Colon (tissue), 2 donors: ENCODE measurements at regions not wholly inside any gene's neighbourhood (a gene's known extent, or its start where the extent isn't known, plus 50 kb on each side); places are given as distances from the start of the nearest gene placed in this dataset.

Source experiments
- FAIRE-seq: peaks from 2 replicates; lab custom pipeline; 2012; peaks lifted over from hg19 to GRCh38; lab: Jason Lieb, UNC
- donor health status: control.
- donor health status: control.

DNA sequence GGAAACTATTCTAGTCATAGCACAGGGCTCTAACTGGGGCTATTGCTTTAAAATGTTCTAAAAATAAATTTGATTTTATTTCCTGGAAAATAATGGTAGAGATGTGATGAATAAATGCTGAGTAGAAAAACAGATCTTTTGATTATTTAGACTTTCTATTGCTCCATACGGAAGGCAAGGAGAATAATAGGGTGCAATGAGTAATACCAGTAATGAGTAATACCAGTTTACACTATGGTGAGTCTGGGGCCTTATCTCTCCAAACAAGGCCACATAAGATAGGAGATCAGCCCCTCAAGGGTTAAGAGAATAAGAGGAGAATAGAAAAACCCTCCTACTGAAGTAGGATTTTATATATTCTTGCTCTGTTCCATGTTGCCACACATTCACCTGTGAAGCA is 390.4 kb downstream of the KLF5 start:
- no peak for FAIRE-seq

DNA sequence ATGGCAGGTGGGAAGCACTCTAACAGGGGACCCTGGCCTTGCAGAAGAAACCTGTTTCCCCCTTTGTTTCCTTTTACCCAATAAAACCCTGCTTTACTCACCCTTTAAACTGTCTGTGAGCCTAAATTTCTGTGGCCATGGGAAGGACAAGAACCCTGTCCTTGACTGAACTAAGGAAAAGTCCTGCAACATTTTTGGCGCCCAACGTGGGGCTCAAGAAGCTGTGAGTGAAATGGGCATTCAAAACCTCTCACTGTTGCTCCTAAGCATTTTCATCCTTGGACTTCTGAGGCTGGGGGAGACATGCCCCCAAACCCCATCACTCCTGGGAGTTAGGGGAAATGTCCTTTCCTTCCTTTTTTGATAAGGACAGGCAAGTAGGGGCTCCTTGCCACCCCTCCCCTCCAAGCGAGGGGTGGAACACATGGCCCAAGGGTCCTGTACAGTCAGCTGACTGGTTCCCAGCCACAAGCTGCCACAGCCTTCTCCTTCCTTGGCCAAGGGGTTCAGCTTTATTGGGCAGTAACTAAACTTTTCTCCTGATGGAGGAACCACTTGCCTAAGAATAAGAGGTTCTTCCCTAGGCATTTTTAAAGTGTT is 381.6 kb downstream of the KLF5 start:
- no peak for FAIRE-seq

DNA sequence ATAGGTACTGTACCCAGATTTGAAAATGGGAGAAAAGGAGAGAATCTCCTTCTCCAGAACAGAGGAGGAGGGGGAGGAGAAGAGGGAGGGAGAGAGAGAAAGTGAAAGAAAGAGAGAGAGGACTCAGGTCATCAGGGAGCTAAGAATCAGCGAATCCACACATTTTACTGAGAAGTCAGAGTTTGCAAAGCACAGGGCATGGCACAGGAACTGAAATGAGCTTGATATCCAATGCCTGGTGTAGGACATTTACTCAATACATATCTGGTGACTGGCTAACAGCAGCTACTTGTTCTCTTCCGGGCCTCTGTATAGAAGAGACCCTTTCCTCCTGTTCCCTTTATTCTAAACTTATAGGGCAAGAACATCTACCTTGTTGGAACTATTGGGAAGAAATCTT is 375.1 kb downstream of the KLF5 start:
- no peak for FAIRE-seq

DNA sequence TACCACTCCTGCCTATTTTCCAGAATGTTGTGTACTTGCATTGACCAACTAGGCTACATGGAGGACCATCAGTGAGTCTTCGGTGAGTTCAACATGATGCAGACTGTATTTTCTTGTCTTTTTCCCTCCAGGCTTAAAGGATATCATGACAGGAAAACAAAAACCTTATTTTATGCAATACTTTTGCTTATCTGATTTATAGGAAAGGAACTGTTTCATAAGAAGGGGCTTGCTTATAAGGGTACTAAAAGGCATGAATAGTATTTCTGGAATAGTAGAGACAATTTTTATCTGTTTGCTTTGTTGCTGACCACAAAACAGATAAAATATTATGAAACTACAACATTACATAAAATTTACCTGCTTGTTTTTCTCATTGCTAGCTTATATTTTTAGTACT is 374.7 kb downstream of the KLF5 start:
- no peak for FAIRE-seq

DNA sequence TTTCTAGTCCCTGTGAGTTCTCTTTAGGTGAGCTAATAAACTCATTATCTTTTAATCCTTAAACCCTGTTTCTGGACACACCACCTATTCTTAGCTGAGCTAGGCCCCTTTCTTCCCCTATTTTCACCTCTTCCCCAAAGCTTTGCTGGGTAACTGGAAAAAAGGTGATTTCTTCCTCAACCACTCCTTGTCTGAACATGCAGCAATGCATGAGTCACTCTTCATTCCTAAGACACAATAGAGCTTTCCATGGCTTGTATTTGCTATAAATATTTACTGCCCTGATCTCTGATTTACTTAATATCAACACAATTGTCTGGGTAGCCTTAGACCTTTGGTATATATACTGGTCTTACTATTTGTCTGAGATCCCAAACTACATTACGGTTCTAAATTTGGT is 370.9 kb downstream of the KLF5 start:
- no peak for FAIRE-seq

DNA sequence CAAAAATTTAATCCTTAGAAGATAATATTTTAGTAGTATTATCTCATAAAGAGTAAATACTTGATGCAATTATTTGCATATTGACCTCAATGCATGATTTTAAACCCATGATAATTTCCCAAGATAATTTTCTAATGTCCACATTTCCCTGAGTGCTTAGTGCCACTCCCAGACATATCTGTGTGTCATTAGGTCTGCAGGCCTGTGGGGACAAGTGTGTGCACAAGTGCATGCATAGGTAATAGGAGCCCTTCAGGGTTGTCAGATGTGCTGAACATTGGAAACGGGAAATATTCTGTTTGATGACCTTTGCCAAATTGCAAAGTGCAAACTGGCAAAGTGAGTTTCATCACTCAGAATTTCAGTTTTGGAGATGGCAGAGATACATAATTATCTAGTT is 369.9 kb downstream of the KLF5 start:
- no peak for FAIRE-seq

DNA sequence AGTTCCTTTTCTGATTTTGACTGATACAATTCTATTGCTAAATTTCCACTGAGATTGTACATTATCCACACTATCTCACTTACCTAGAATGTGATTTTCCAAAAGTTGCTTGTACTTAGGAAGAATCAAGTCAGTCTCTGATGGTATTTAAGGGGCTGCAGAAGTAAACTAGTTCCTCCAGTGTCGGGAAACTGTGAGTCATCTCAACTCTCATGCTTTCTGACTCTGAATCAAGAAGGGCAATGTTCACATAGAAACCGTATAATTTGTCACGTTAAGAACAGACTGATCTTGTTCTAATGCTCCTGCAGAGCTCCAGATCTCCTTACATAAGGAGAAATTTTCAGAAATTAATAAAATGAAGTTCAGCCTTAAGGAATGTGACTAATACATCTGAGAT is 369.3 kb downstream of the KLF5 start:
- FAIRE-seq = no peak

DNA sequence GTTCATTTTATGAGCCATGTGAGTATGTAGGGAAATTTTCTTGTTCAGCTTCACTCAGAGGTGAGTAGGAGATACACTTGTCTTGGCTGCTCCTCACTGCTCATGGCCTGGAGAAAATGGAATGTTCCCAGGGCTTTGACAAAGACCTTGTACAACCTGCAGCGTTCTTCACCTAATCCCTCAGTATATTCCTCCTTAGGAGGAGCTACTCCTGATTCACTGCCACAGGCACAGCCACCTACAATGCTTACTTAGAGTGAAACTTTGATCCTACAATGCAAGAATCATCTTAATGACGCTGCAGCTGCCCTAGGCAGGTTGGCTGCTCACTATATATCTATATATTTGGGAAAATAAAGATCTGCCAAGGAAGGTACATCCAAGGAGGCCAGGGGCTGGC is 364.2 kb downstream of the KLF5 start:
- no peak for FAIRE-seq

DNA sequence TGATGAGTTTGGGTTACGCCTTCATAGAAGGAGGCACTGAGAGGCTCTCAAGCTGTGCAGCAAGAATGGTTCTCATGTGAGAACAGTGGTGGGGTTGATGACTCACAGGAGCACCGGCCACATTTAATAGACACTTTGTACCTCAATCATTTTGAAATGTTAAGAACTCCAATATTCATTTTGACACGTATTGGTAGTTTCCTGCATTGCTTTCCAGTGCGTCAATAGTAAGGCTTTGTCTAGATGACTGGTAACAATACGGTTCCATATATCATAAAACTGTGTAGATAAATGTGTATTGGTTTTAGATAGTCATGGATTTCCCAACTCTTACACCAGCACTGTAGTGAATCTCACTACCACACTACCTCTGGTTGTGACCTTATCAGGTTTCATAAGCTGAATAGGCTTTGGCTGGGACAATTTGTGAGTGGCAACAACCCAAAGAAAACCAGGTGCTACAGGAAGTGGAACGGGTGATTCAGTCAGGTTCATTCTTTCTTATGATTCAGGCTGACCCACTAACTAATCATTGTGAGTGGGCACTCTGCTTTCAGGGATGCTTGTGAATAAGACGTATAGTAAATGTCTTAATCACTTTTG is 362.6 kb downstream of the KLF5 start:
- no peak for FAIRE-seq

DNA sequence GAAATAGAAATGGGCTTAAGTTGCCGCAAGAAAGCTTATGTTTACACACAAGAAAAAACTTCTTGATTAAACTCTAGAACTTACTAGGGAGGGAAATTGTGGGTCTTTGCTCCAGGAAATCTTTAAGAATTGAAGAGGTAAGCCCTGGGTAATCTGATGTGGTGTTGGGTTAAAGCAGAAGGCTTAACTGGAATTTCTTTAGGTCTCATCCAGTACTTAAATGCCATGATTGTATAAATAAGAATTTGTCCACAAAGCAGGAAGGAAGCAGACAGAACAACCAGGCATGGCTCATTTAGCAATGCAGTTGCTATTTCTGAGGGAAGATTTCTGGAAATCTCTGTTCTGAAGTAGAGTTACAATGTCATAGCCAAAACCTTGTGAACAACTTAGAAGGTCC is 360.4 kb downstream of the KLF5 start:
- FAIRE-seq = no peak

DNA sequence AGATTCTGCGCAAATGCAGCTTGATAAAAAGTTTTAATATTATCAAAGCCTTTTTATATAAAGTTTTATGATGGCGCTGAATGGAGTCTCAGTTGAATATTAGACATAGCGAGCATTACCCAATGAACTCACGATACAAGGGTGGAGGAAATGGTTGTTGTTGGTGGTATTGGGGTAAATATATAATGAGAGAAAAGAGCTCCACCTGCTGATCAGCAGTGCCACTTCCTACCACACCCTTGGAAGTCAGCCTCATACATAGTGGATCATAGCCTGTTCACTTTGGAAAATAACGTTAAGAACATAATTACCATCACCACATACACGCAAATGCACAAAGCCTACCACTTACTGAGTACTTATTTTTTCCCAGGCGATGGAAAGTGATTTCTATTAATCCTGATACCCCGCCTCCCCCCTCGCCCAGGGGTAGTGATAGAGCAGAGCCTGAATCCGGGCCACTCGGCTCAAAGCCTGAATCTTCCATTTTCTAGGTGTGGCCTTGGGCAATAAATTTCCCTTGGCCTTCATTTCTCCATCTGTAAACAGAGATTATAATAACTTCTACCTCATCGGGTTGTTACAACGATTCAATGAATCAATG is 358.3 kb downstream of the KLF5 start:
- no peak for FAIRE-seq

DNA sequence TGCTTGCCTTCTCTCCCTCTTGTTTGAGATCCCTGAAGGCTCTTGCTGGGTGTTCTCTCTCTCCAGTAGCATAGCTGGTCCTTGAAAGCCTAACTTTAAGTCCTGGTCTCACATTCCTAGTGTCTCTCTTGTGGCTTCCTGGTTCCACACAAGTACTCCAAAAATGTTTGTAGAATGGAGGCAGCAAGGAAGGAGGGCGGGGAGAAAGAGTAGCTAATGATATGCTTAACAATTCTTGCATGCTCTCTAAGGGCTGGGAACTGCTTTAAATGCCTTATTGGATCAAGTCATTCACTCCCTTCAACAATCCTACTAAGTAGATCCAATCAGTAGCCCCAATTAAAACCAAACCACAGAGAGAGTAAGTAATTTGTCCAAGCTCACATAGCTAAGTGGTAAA is 357.3 kb downstream of the KLF5 start:
- no peak for FAIRE-seq

DNA sequence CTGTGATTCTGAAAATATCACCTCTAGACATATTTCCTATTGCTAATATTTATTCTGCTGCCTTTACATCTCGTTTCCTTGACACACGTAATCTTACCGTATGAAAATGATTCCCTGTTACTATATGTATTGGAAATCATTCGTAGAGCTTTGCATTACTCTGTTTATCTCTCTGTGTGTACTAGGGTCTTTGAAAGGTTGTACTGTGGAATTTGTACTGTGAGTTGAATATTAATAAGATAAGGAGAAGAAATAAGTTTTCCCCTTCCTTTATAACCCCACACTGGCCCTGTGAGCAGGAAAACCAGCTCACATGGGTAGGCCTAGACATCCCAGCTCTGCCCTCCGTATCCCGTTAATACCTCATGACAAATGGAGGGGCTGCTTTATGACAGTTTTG is 354.9 kb downstream of the KLF5 start:
- FAIRE-seq = no peak

DNA sequence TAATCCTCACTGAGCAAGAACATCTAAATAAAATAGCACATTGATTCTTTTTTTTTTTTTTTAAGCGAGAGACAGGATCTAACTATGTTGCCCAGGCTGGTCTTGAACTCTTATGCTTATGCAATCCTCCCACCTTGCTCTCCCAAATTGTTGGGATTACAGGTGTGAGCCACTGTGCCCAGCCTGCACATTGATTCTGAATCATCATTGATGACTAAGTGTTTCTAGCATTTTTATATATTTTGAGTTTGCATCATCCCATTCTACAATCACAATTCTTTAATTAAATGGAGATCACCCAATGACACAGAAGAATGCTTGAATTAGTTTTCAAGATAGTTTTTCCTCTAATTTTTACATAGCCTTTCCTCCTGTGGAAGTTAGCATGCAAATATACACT is 354.1 kb downstream of the KLF5 start:
- FAIRE-seq = no peak

DNA sequence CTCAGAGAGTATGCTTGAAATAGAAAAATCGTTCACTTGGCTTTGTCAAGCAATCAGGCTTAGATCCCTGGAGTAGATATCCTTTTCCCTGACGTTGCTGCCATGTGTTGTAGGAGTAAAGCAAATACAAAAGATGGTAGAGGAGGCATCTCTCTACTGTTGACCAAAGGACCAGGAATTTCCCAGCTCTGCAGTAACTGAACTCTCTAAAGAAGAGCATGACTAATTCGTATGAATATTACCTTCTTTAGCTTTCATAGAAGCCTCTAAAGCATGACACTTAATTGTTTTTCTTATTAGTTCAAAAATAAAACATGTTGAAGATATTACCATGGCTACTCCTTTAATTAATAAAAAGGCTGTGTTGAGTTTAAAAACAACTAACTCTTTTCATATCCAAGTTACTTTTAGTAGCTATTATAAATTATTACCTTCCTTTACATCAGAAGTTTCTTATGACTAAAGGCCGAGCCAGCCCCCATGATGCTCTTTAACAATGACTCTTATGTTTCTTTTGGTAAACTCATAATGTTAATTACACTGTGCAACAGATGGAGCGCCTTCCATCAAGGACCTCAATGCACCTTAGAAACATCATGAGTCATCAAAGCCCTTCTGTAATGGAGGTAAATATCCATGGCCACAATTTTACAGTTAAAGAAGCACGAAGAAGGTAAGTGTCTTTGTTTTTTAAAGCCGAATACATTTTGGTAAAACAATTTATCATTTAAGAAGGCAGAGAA is 352.4 kb downstream of the KLF5 start:
- FAIRE-seq = no peak

DNA sequence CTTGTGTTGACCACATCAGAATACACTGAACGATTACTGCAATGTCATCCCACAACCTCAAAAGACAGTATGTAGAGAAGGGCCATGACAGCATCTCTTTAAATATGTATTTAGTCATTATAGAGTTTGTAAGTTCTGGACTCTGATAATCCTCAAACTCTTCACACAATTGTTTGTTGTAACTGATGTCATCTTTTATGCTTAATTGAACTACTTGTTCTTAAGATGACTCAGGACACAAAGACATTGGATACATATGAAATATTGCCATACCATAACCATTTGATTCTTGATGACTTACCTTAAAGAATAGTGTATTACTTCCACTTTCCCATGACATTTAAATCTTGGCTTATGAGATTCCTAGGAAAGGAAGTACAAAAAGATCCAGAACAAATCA is 347.6 kb downstream of the KLF5 start:
- FAIRE-seq = no peak

DNA sequence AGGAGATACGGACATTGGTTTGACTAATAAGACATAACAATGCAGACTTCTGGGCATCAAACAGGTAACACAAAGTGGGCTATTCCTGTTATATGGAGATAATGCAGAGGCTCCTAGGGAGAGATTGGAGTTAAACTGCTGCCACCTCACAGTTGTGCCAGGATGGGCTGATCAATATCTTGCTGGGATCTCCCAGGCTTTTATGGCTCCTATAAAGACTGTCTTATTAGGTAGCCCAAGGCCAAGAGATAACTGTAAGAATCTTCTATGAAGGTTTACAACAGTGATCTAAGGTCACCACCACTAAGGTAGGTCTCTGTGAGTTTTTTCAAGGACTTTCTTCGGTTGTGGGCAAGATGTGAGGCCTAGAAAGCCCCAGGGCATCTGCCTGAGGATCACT is 345.8 kb downstream of the KLF5 start:
- no peak for FAIRE-seq

DNA sequence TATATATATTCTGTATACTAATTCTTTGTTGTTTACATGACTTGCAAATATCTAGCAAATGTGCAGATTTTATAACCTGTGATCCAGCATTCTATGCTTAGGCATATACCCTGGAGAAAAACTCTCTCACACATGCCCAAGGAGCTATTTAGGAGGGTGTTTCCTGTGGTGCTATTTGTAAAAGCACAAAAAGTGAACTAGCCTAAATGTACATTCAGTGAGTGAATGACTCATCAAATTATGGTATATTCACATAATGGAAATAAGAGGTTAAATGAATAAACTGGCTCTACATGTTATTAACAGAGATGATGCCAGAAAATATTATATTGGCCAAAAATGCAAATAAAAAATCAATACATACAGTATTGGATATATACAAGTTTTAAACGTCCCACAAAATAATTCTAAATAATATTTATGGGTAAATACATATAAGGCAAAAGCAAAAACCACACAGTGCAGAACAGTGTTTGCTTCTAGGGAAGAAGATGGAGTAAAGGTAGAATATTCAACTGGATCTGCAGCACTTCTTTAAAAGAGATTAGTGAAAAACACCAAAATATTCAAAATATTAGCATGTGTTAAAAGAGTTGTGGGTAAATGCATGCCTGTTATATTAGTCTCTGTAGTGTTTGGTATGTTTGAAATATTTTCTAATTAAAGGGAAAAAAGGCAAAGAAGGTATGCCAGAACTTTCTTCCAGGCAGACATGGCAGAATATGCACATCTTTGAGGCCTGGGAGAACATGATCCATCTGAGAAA is 344.7 kb downstream of the KLF5 start:
- FAIRE-seq = no peak

DNA sequence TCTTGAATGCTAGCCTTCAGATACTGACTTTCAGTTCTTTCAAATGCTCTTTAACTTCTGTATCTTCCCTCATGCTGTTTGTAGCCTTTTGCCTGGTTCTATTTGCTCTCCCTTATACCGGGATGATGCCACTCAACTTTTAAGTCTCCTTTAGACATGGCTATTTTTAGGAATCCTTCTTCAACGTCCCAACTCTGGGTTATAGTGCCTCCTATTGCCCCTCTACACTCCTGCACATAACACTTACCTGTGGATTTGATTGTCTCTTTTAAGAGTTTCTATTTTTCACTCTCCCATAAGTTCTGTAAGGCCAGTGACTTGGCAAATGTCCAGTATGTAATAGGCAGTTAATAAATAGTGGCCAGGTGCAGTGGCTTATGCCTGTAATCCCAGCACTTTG is 343.0 kb downstream of the KLF5 start:
- FAIRE-seq = no peak

DNA sequence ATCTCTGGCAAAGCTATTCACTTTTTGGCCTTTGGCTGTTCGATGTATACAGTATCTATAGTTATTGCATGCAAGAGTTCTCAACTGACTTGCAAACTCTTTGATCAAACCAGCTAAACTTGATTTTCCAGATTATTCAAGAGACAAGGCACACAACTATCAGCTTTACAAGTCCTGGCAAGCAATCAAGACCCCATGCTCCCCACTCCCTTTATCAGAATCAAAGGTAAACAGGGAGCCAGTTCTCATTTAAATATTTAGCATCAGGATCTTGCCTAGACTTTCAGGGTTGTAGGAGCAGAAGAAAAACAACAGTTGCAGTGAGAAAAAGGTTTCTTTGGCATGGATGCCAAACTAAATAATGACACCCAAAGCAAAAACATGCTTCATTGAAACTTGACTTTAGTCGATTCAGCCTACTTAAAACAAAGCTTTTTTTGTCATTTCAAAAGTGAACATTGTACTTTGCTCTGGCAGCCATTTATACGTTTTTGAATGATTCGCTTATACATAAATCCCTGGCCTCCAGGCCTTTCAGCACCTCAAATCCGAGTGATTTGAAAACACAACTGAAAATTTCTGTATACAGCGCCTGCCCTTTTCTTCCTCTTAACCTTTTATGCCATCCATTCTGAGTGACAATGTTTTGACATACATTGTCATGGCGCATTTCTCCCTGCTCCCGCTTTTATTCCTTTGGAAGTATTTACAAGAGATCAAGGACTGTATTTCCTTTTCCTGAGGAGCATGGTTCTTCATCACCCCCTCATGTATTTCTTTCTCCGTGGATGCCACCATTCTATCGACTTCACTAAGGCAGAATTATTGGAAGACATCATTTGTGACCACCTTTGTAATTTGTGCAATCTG is 340.8 kb downstream of the KLF5 start:
- no peak for FAIRE-seq

DNA sequence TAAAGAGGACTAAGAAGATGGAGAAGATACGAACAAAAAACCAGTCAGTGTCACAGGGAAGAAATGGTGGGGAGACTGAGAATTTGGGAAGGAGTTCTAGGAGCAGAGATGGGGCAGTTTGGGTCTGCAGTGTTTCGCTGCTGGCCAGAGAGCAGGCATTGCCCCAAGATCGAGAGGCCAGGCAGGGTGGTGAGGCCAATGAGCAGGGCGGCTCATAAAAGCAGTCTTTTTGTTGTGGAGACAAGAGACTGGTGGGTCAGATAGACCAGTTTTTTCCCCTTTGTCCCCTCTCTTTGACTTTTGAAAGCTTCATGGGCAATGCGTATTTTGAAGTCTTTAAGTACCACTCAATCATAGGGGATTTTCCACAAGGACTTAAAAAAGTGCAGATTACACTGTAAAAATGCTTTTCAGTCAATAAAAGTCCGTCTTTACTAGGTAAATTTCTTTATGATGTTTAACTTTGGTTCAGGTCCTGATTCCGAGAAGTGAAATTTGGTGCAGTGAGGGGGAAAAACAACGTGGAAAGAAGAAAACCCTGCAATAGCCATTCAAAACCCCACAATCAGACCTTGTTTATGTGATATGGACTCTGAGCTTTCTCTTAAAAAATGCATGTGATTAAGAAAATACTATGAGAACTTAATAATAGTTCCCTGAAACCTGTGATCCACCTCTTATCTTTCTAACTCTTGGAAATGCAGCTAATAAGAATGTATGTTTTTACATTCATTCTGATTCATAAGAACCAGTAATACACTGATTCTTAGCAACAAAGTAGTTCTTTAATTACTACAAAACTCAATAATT is 338.9 kb downstream of the KLF5 start:
- FAIRE-seq = no peak
